ENCODE measurements at regions not wholly inside any gene's neighbourhood (a gene's known extent, or its start where the extent isn't known, plus 50 kb on each side); places are given as distances from the start of the nearest gene placed in this dataset.

GRCh38 chr12:27902651-27903050 lies 69.9 kb downstream of the PTHLH start:
- POLR2A ChIA-PET = no interaction called here
- CTCF ChIA-PET = no interaction called here
- BruUV-seq (replicated peaks) = no TSS peak

GRCh38 chr12:27901959-27902358 lies 70.6 kb downstream of the PTHLH start:
- H2AFZ ChIP-seq (ENCODE audit: low read depth, low read length) = no peak overlapping the region
- TF ChIP-seq POLR2A (IDR thresholded peaks at IDR 0.05; ENCODE audit: low read depth, low read length) (no peak), MAX (IDR thresholded peaks at IDR 0.05; ENCODE audit: insufficient read depth, insufficient read length) (no peak), JUN (IDR thresholded peaks at IDR 0.05; ENCODE audit: borderline replicate concordance, insufficient read depth, insufficient read length, low read depth) (no peak), CTCF (IDR thresholded peaks at IDR 0.05; ENCODE audit: extremely low read depth in 1 of 2, insufficient read depth in 1 of 2, low read depth in 1 of 2, low read length in 2 of 2) (no peak), GATA2 (IDR thresholded peaks at IDR 0.05; ENCODE audit: insufficient read depth, insufficient read length, low read depth, low read length) (no peak), FOS (IDR thresholded peaks at IDR 0.05; ENCODE audit: borderline replicate concordance, insufficient read depth, low read length) (no peak), EZH2 (IDR thresholded peaks at IDR 0.05; ENCODE audit: borderline replicate concordance, low read depth, low read length, severe bottlenecking) (no peak), MYC (IDR thresholded peaks at IDR 0.05; ENCODE audit: low read depth, low read length) (no peak), POLR2AphosphoS5 (IDR thresholded peaks at IDR 0.05; ENCODE audit: insufficient read depth, low read depth, low read length) (no peak)
- dilution Hi-C loops (cut with MboI; ENCODE audit: extremely low pct_ligation_motif_present, low sequenced_read_pairs) (no loop called here), intact Hi-C loops (cut with micrococcal nuclease) (no loop called here)
- FAIRE-seq = no peak
- H4K20me1 ChIP-seq (replicated peaks; ENCODE audit: control insufficient read depth, extremely low read depth, insufficient read depth, low read length) = no peaks in the 10 kb centered on the region
- H3K4me1 ChIP-seq (ENCODE audit: control insufficient read depth, extremely low read depth, insufficient read depth, low read length) = no peaks in the 10 kb centered on the region
- no peak overlapping the region for H3K27ac ChIP-seq (ENCODE audit: insufficient read depth, low read depth, low read length)
- no peaks in the 10 kb centered on the region for H3K27me3 ChIP-seq (ENCODE audit: control insufficient read depth in 2 of 2, insufficient read depth in 2 of 2, low read length in 2 of 2)
- H3K9me1 ChIP-seq (replicated peaks; ENCODE audit: control insufficient read depth, extremely low read depth, insufficient read depth, low read length) = no peaks in the 10 kb centered on the region
- no peak overlapping the region for H3K9ac ChIP-seq (replicated peaks; ENCODE audit: extremely low read depth, insufficient read depth, low read length)
- no peak for DNase-seq (ENCODE audit: low read depth, low spot score)
- no peak overlapping the region for H3K4me2 ChIP-seq (ENCODE audit: insufficient read depth, low read length)
- no TSS peak for BruUV-seq (replicated peaks)
- ChIA-PET CTCF (no interaction called here), POLR2A (no interaction called here)
- no peak overlapping the region for H3K4me3 ChIP-seq (replicated peaks in 1 of 3; ENCODE audit: insufficient read depth in 1 of 3, low read depth in 1 of 3, low read length in 3 of 3)
- no peaks in the 10 kb centered on the region for H3K9me3 ChIP-seq (replicated peaks; ENCODE audit: control insufficient read depth, insufficient read depth, low read length)
- H3K36me3 ChIP-seq (ENCODE audit: control insufficient read depth in 2 of 2, extremely low read depth in 1 of 2, insufficient read depth in 2 of 2, low read length in 2 of 2) = no peaks in the 10 kb centered on the region
- H3K79me2 ChIP-seq (ENCODE audit: control insufficient read depth, insufficient read depth, low read length) = no peaks in the 10 kb centered on the region

More at GRCh38 chr12:27902651-27903050, 69.9 kb downstream of the PTHLH start:
- Histone ChIP-seq H3K9me3 (replicated peaks; ENCODE audit: control insufficient read depth, insufficient read depth, low read length) (no peaks in the 10 kb centered on the region), H3K27me3 (ENCODE audit: control insufficient read depth in 2 of 2, insufficient read depth in 2 of 2, low read length in 2 of 2) (no peaks in the 10 kb centered on the region), H3K4me1 (ENCODE audit: control insufficient read depth, extremely low read depth, insufficient read depth, low read length) (no peaks in the 10 kb centered on the region), H3K4me3 (replicated peaks in 1 of 3; ENCODE audit: insufficient read depth in 1 of 3, low read depth in 1 of 3, low read length in 3 of 3) (no peak overlapping the region), H3K9me1 (replicated peaks; ENCODE audit: control insufficient read depth, extremely low read depth, insufficient read depth, low read length) (no peaks in the 10 kb centered on the region), H3K79me2 (ENCODE audit: control insufficient read depth, insufficient read depth, low read length) (no peaks in the 10 kb centered on the region), H3K27ac (ENCODE audit: insufficient read depth, low read depth, low read length) (no peak overlapping the region), H3K9ac (replicated peaks; ENCODE audit: extremely low read depth, insufficient read depth, low read length) (no peak overlapping the region), H3K4me2 (ENCODE audit: insufficient read depth, low read length) (no peak overlapping the region), H2AFZ (ENCODE audit: low read depth, low read length) (no peak overlapping the region), H3K36me3 (ENCODE audit: control insufficient read depth in 2 of 2, extremely low read depth in 1 of 2, insufficient read depth in 2 of 2, low read length in 2 of 2) (no peaks in the 10 kb centered on the region), H4K20me1 (replicated peaks; ENCODE audit: control insufficient read depth, extremely low read depth, insufficient read depth, low read length) (no peaks in the 10 kb centered on the region)
- FAIRE-seq (no peak), DNase-seq (ENCODE audit: low read depth, low spot score) (no peak)
- dilution Hi-C loops (cut with MboI; ENCODE audit: extremely low pct_ligation_motif_present, low sequenced_read_pairs) = no loop called here
- intact Hi-C loops (cut with micrococcal nuclease) = no loop called here
- TF ChIP-seq FOS (IDR thresholded peaks at IDR 0.05; ENCODE audit: borderline replicate concordance, insufficient read depth, low read length) = no peak
- TF ChIP-seq MYC (IDR thresholded peaks at IDR 0.05; ENCODE audit: low read depth, low read length) = no peak
- TF ChIP-seq CTCF (IDR thresholded peaks at IDR 0.05; ENCODE audit: extremely low read depth in 1 of 2, insufficient read depth in 1 of 2, low read depth in 1 of 2, low read length in 2 of 2) = no peak
- no peak for TF ChIP-seq JUN (IDR thresholded peaks at IDR 0.05; ENCODE audit: borderline replicate concordance, insufficient read depth, insufficient read length, low read depth)
- no peak for TF ChIP-seq POLR2AphosphoS5 (IDR thresholded peaks at IDR 0.05; ENCODE audit: insufficient read depth, low read depth, low read length)

Data from endothelial cell of umbilical vein (primary cell).